GM20000 (cell line): ENCODE measurements at regions not wholly inside any gene's neighbourhood (a gene's known extent, or its start where the extent isn't known, plus 50 kb on each side); places are given as distances from the start of the nearest gene placed in this dataset.

ENCODE experiments used
- DNase-seq: peaks from one replicate; pipeline ENCODE4 v3.0.0; 2012; ENCODE audit warnings: low spot score
- CTCF ChIP-seq: IDR thresholded peaks from 2 replicates; pipeline ENCODE4 v1.5.1; 2012; ENCODE audit warnings: mild to moderate bottlenecking, control low read depth; ENCODE audit errors: extremely low read depth, missing control alignments

GRCh38 chr10:124262234-124262865 is 156.4 kb downstream of the OAT start:
- no peak for TF ChIP-seq CTCF
- DNase-seq, result no peak

- TF ChIP-seq CTCF, result no peak
- DNase-seq, result no peak
These were observed 159.4 kb downstream of the OAT start for GRCh38 chr10:124259139-124259825.

- no peak for TF ChIP-seq CTCF
These were observed 160.9 kb downstream of the OAT start for GRCh38 chr10:124257781-124258180.

GRCh38 chr10:124256151-124256550 is 162.6 kb downstream of the OAT start:
- TF ChIP-seq CTCF, result no peak

More at GRCh38 chr10:124257781-124258180, 160.9 kb downstream of the OAT start:
- no peak for DNase-seq

GRCh38 chr10:124255556-124255955 is 162.2 kb upstream of the CHST15 start:
- DNase-seq, result no peak
- no peak for TF ChIP-seq CTCF

More at GRCh38 chr10:124256151-124256550, 162.6 kb downstream of the OAT start:
- DNase-seq, result no peak

GRCh38 chr10:124254490-124254889 is 161.1 kb upstream of the CHST15 start:
- TF ChIP-seq CTCF, result no peak
- DNase-seq, result no peak

- DNase-seq, result no peak
- TF ChIP-seq CTCF, result no peak
These were observed 159.6 kb upstream of the CHST15 start for GRCh38 chr10:124253006-124253405.
